ENCODE measurements at regions not wholly inside any gene's neighbourhood (a gene's known extent, or its start where the extent isn't known, plus 50 kb on each side); places are given as distances from the start of the nearest gene placed in this dataset.

- H3K4me1 ChIP-seq: no peaks in the 10 kb centered on the region
- H3K27ac ChIP-seq: no peak overlapping the region
- no peaks in the 10 kb centered on the region for H3K9me3 ChIP-seq
- TF ChIP-seq POLR2A (IDR thresholded peaks at IDR 0.05): no peak
- TF ChIP-seq, protein P1, sequence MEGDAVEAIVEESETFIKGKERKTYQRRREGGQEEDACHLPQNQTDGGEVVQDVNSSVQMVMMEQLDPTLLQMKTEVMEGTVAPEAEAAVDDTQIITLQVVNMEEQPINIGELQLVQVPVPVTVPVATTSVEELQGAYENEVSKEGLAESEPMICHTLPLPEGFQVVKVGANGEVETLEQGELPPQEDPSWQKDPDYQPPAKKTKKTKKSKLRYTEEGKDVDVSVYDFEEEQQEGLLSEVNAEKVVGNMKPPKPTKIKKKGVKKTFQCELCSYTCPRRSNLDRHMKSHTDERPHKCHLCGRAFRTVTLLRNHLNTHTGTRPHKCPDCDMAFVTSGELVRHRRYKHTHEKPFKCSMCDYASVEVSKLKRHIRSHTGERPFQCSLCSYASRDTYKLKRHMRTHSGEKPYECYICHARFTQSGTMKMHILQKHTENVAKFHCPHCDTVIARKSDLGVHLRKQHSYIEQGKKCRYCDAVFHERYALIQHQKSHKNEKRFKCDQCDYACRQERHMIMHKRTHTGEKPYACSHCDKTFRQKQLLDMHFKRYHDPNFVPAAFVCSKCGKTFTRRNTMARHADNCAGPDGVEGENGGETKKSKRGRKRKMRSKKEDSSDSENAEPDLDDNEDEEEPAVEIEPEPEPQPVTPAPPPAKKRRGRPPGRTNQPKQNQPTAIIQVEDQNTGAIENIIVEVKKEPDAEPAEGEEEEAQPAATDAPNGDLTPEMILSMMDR (IDR thresholded peaks at IDR 0.05): no peak
- no peak for TF ChIP-seq EP300 (IDR thresholded peaks at IDR 0.05)
- TF ChIP-seq POLR2AphosphoS5 (IDR thresholded peaks at IDR 0.05): no peak
- H3K27me3 ChIP-seq: no peaks in the 10 kb centered on the region
- ATAC-seq (ENCODE audit: low FRiP score in 2 of 2) (no peak), DNase-seq (no peak)
- H3K36me3 ChIP-seq: no peaks in the 10 kb centered on the region
- H3K4me3 ChIP-seq: no peak overlapping the region
These were observed 673.4 kb downstream of the PCDH18 start for GRCh38 chr4:136858903-136859302.

DNA sequence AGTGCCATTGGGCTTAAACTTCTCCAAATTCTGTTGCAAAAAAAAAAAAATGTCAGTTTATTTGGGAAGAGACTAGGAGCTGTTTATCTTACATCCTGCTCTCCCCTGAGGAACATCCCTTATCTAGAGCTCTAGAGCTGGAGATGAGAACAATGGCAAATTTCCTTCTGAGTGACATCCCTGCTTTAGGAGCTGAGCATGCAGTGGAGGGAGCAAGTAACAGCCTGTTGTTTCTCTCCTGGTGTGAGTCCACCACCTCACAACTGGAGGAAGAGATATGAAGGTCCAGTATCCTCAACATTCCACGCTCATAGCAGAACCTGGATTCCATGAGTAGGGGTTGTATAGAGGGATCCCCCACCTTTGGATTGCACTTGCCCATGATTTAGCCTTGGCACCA, 676.4 kb downstream of the PCDH18 start:
- 50 to 77% methylated on average over 1 of the region's 1 CpG for WGBS, 2 donors
- H3K9me3 ChIP-seq: no peaks in the 10 kb centered on the region
- no peaks in the 10 kb centered on the region for H3K4me1 ChIP-seq
- ATAC-seq (ENCODE audit: low FRiP score in 2 of 2) (no peak), DNase-seq (no peak)
- no peak overlapping the region for H3K27ac ChIP-seq
- H3K4me3 ChIP-seq: no peak overlapping the region
- H3K36me3 ChIP-seq: no peaks in the 10 kb centered on the region
- H3K27me3 ChIP-seq: no peaks in the 10 kb centered on the region
- TF ChIP-seq POLR2AphosphoS5 (IDR thresholded peaks at IDR 0.05) (no peak), POLR2A (IDR thresholded peaks at IDR 0.05) (no peak), EP300 (IDR thresholded peaks at IDR 0.05) (no peak)
- TF ChIP-seq, protein P1 (IDR thresholded peaks at IDR 0.05): no peak

GRCh38 chr4:136850446-136850845, 681.8 kb downstream of the PCDH18 start:
- TF ChIP-seq EP300 (IDR thresholded peaks at IDR 0.05) (no peak), POLR2A (IDR thresholded peaks at IDR 0.05) (no peak)
- Histone ChIP-seq H3K27me3 (no peaks in the 10 kb centered on the region), H3K27ac (no peak overlapping the region), H3K36me3 (no peaks in the 10 kb centered on the region), H3K4me3 (no peak overlapping the region), H3K9me3 (no peaks in the 10 kb centered on the region), H3K4me1 (no peaks in the 10 kb centered on the region)
- no peak for DNase-seq
- WGBS, 2 donors: 82 to 87% methylated on average over 2 of the region's 2 CpGs
- ATAC-seq (ENCODE audit: low FRiP score in 2 of 2): no peak

- Histone ChIP-seq H3K9me3 (no peaks in the 10 kb centered on the region), H3K4me1 (no peaks in the 10 kb centered on the region), H3K27me3 (no peaks in the 10 kb centered on the region), H3K4me3 (no peak overlapping the region), H3K27ac (no peak overlapping the region), H3K36me3 (no peaks in the 10 kb centered on the region)
- ATAC-seq (ENCODE audit: low FRiP score in 2 of 2): no peak
- TF ChIP-seq POLR2A (IDR thresholded peaks at IDR 0.05) (no peak), POLR2AphosphoS5 (IDR thresholded peaks at IDR 0.05) (no peak)
- TF ChIP-seq, protein P1 (IDR thresholded peaks at IDR 0.05): no peak
- WGBS, 2 donors: 95 to 98% methylated on average over 5 to 6 of the region's 6 CpGs
- DNase-seq: no peak
These were observed 684.2 kb downstream of the PCDH18 start for GRCh38 chr4:136847881-136848621.

GRCh38 chr4:136841526-136841925, 690.8 kb downstream of the PCDH18 start:
- ATAC-seq (ENCODE audit: low FRiP score in 2 of 2) (no peak), DNase-seq (no peak)
- TF ChIP-seq EP300 (IDR thresholded peaks at IDR 0.05) (no peak), POLR2A (IDR thresholded peaks at IDR 0.05) (no peak), POLR2AphosphoS5 (IDR thresholded peaks at IDR 0.05) (no peak)
- TF ChIP-seq, protein P1 (IDR thresholded peaks at IDR 0.05): no peak
- Histone ChIP-seq H3K4me1 (no peaks in the 10 kb centered on the region), H3K27ac (no peak overlapping the region), H3K27me3 (no peaks in the 10 kb centered on the region), H3K36me3 (no peaks in the 10 kb centered on the region), H3K9me3 (no peaks in the 10 kb centered on the region), H3K4me3 (no peak overlapping the region)
- 58 to 80% methylated on average over 2 of the region's 2 CpGs for WGBS, 2 donors
